Prostate gland (tissue), 2 donors: ENCODE measurements at regions not wholly inside any gene's neighbourhood (a gene's known extent, or its start where the extent isn't known, plus 50 kb on each side); places are given as distances from the start of the nearest gene placed in this dataset.

ENCODE experiments used
- DNase-seq: peaks from one replicate; pipeline ENCODE4 v3.0.0-alpha.2; 2019; ENCODE audit warnings: low spot score
- H3K27ac ChIP-seq, 2 donors: fragments of 200-600 bp; sonication (generic); 2 replicates each; pipeline ENCODE4 v1.5.1; 2017 to 2019
- H3K27me3 ChIP-seq: fragments of 200-600 bp; sonication (generic); replicated peaks from 2 replicates; pipeline ENCODE4 v1.5.1; 2019; ENCODE audit not compliant: insufficient read depth
- H3K36me3 ChIP-seq, 2 donors: fragments of 200-600 bp; sonication (generic); 1 replicate in 1 of 2; 2 replicates in 1 of 2; pipeline versions ENCODE4 v1.5.1 to v1.8.1; 2017 to 2019
- H3K4me1 ChIP-seq: fragments of 200-600 bp; sonication (generic); replicated peaks from 2 replicates; pipeline ENCODE4 v1.5.1; 2019
- H3K4me3 ChIP-seq, 2 donors: fragments of 200-600 bp; sonication (generic); 2 replicates each; pipeline ENCODE4 v1.5.1; 2017 to 2019
- H3K9me3 ChIP-seq: fragments of 200-600 bp; sonication (generic); 2 replicates; pipeline ENCODE4 v1.5.1; 2017
- CTCF ChIP-seq, 4 experiments: fragments of 200-600 bp in 2 of 4; fragments of 450-650 bp in 2 of 4; sonication (generic) in 2 of 4; IDR thresholded peaks; 1 replicate in 3 of 4; 2 replicates in 1 of 4; pipeline ENCODE4 v1.5.1; 2016 to 2019; ENCODE audit warnings: antibody characterized with exemption in 4 of 4, mild to moderate bottlenecking in 2 of 4, moderate library complexity in 2 of 4
- POLR2A ChIP-seq: fragments of 450-650 bp; IDR thresholded peaks from one replicate; pipeline ENCODE4 v1.6.1; 2016; ENCODE audit warnings: antibody characterized with exemption, mild to moderate bottlenecking
- POLR2AphosphoS5 ChIP-seq: sonication (generic); formaldehyde crosslinking; IDR thresholded peaks from one replicate; pipeline ENCODE4 v1.6.1; 2017; ENCODE audit warnings: antibody characterized with exemption
- WGBS: methylation state at CpG from one replicate; pipeline ENCODE4 v1.1.5; 2018; 5-methylcytosine and 5-hydroxymethylcytosine counted together
- intact Hi-C: fragments of 100-400 bp; cut with DNase I; formaldehyde crosslinking; loops from one replicate; pipeline ENCODE4 v1.14.2; 2022

- DNase-seq = no peak
- H3K36me3 ChIP-seq = no peaks in the 10 kb centered on the region
- H3K27me3 ChIP-seq = no peaks in the 10 kb centered on the region
- H3K9me3 ChIP-seq = no peaks in the 10 kb centered on the region
- no peaks in the 10 kb centered on the region for H3K4me1 ChIP-seq
- intact Hi-C loops = no loop called here
- H3K4me3 ChIP-seq = no peak overlapping the region
- WGBS = 77% methylated on average over 2 of the region's 2 CpGs
- H3K27ac ChIP-seq = no peak overlapping the region
- TF ChIP-seq POLR2AphosphoS5 (no peak), CTCF (IDR thresholded peaks at IDR 0.05) (no peak), POLR2A (no peak)
These were observed 731.8 kb upstream of the NCAM2 start for GRCh38 chr21:20266441-20266710.

- Histone ChIP-seq H3K36me3 (no peaks in the 10 kb centered on the region), H3K27me3 (no peaks in the 10 kb centered on the region), H3K4me3 (no peak overlapping the region), H3K4me1 (no peaks in the 10 kb centered on the region), H3K9me3 (no peaks in the 10 kb centered on the region), H3K27ac (no peak overlapping the region)
- WGBS = 92% methylated on average over 11 of the region's 11 CpGs
- no peak for DNase-seq
- TF ChIP-seq POLR2AphosphoS5 (no peak), CTCF (IDR thresholded peaks at IDR 0.05) (no peak), POLR2A (no peak)
- intact Hi-C loops = no loop called here
These were observed 727.7 kb upstream of the NCAM2 start for GRCh38 chr21:20270365-20271055.

GRCh38 chr21:20272791-20273362, 725.3 kb upstream of the NCAM2 start:
- no peaks in the 10 kb centered on the region for H3K9me3 ChIP-seq
- intact Hi-C loops = no loop called here
- no peak for DNase-seq
- no peak for TF ChIP-seq CTCF (IDR thresholded peaks at IDR 0.05)
- TF ChIP-seq POLR2A = no peak
- TF ChIP-seq POLR2AphosphoS5 = no peak
- no peak overlapping the region for H3K4me3 ChIP-seq
- WGBS = 32% methylated on average over 5 of the region's 5 CpGs
- H3K27ac ChIP-seq = no peak overlapping the region
- no peaks in the 10 kb centered on the region for H3K36me3 ChIP-seq
- no peaks in the 10 kb centered on the region for H3K27me3 ChIP-seq
- H3K4me1 ChIP-seq = no peaks in the 10 kb centered on the region

- TF ChIP-seq POLR2AphosphoS5 = no peak
- no peak for TF ChIP-seq POLR2A
- no peak for TF ChIP-seq CTCF (IDR thresholded peaks at IDR 0.05)
- no peak overlapping the region for H3K4me3 ChIP-seq
- no peaks in the 10 kb centered on the region for H3K9me3 ChIP-seq
- H3K27me3 ChIP-seq = no peaks in the 10 kb centered on the region
- no peak overlapping the region for H3K27ac ChIP-seq
- intact Hi-C loops = no loop called here
- no peaks in the 10 kb centered on the region for H3K4me1 ChIP-seq
- DNase-seq = no peak
- H3K36me3 ChIP-seq = no peaks in the 10 kb centered on the region
These were observed 721.8 kb upstream of the NCAM2 start for GRCh38 chr21:20276377-20276776.

- no peaks in the 10 kb centered on the region for H3K36me3 ChIP-seq
- no peaks in the 10 kb centered on the region for H3K27me3 ChIP-seq
- intact Hi-C loops = no loop called here
- DNase-seq = no peak
- H3K27ac ChIP-seq = no peak overlapping the region
- no peaks in the 10 kb centered on the region for H3K9me3 ChIP-seq
- 87% methylated on average over 1 of the region's 1 CpG for WGBS
- TF ChIP-seq CTCF (IDR thresholded peaks at IDR 0.05) = no peak
- TF ChIP-seq POLR2A = no peak
- TF ChIP-seq POLR2AphosphoS5 = no peak
- H3K4me3 ChIP-seq = no peak overlapping the region
- H3K4me1 ChIP-seq = no peaks in the 10 kb centered on the region
These were observed 721.3 kb upstream of the NCAM2 start for GRCh38 chr21:20276954-20277353.
